MCF 10A (cell line): ENCODE measurements at regions not wholly inside any gene's neighbourhood (a gene's known extent, or its start where the extent isn't known, plus 50 kb on each side); places are given as distances from the start of the nearest gene placed in this dataset.

Experiments
- BruUV-seq: library from RNA; stranded (reverse); fragments of 400-500 nt; replicated peaks from 2 replicates; lab custom pipeline; 2021; lab: Mats Ljungman, UMichigan
- CTCF ChIA-PET: fragments of 300-600 bp; sonication (Branson Sonifier 250); formaldehyde crosslinking; extraction: SDS; loops from one replicate; lab custom pipeline; 2021; ENCODE audit warnings: antibody characterized with exemption, inconsistent platforms; lab: Yijun Ruan, JAX
- POLR2A ChIA-PET: fragments of 300-600, 350-650 bp; sonication (Branson Sonifier 250); formaldehyde crosslinking; extraction: SDS; loops from one replicate; lab custom pipeline; 2020; ENCODE audit warnings: antibody characterized with exemption, inconsistent platforms; lab: Yijun Ruan, JAX
- DNase-seq: peaks from one replicate; pipeline ENCODE4 v3.0.0-alpha.2; 2018; ENCODE audit not compliant: unreplicated experiment
- H3K27ac Mint-ChIP-seq: one replicate; pipeline ENCODE4 v1.8.0; 2022; ENCODE audit warnings: mild to moderate bottlenecking, low read depth, mixed read lengths; ENCODE audit not compliant: unreplicated experiment
- H3K27me3 Mint-ChIP-seq: one replicate; pipeline ENCODE4 v1.8.0; 2022; ENCODE audit warnings: mixed read lengths; ENCODE audit not compliant: insufficient read depth, unreplicated experiment
- H3K36me3 Mint-ChIP-seq: one replicate; pipeline ENCODE4 v1.8.0; 2022; ENCODE audit warnings: mild to moderate bottlenecking, moderate library complexity, mixed read lengths; ENCODE audit not compliant: insufficient read depth, unreplicated experiment
- H3K4me1 Mint-ChIP-seq: one replicate; pipeline ENCODE4 v1.8.0; 2022; ENCODE audit warnings: mixed read lengths; ENCODE audit not compliant: insufficient read depth, unreplicated experiment
- H3K4me3 Mint-ChIP-seq: one replicate; pipeline ENCODE4 v1.8.0; 2022; ENCODE audit warnings: mild to moderate bottlenecking, moderate library complexity, mixed read lengths; ENCODE audit not compliant: unreplicated experiment
- H3K9me3 Mint-ChIP-seq: one replicate; pipeline ENCODE4 v1.8.0; 2022; ENCODE audit warnings: mixed read lengths; ENCODE audit not compliant: unreplicated experiment
- CTCF ChIP-seq: fragments of 200-600 bp; IDR thresholded peaks from one replicate; pipeline ENCODE4 v1.8.0; 2022; ENCODE audit warnings: antibody characterized with exemption, mild to moderate bottlenecking; ENCODE audit not compliant: unreplicated experiment
- intact Hi-C: fragments of 100-400 bp; cut with micrococcal nuclease; formaldehyde crosslinking; loops from 2 replicates; pipeline ENCODE4 v1.14.1; 2022

- Mint-ChIP-seq H3K27ac (no peak overlapping the region), H3K27me3 (no peaks in the 10 kb centered on the region), H3K9me3 (no peaks in the 10 kb centered on the region), H3K4me1 (peaks cover 6% of the 10 kb centered on the region), H3K4me3 (no peak overlapping the region), H3K36me3 (no peaks in the 10 kb centered on the region)
- ChIA-PET CTCF (interaction anchor here (0.6 kb wide), 1 partner anchor 22 kb away, joined by 3 read pairs; no protein-coding TSS in a partner anchor), POLR2A (no interaction called here)
- TF ChIP-seq CTCF, result no peak
- DNase-seq, result no peak
- BruUV-seq, result no TSS peak
- intact Hi-C loops, result no loop called here
Measured at GRCh38 chr2:120921457-120921856, 185.8 kb downstream of the GLI2 start.

DNA sequence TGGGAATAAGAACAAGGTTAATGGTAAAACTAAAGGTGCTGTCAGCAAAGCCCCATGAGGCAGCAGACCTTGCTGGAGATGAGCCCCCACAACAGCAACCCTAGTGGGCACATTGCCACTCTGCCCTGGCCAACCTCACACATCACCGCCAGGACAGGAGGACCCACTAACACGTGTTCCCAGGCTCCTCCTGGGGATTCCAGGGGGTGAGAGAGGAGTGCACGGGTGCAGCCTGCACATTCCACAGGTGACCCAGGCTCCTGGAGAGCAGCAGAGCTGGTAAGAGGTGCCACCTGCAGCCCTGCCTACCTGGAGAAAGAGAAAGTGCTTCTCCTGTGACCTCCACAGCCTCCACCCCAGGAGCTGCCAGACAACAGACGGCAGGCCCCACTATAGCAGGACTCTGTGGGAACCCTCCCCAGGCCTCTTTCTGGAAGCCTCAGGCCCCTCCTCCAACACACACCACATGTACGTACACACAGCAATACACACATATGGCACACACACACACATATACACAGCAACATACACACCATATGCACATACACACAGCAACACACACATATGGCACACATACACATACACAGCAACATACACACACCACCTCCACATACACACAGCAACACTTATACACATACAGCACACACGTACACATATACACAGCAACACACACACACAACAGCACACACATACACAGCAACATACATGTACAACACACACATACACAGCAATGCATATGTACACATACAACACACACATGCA, 187.1 kb downstream of the GLI2 start:
- H3K9me3 Mint-ChIP-seq, result no peaks in the 10 kb centered on the region
- H3K27me3 Mint-ChIP-seq, result no peaks in the 10 kb centered on the region
- POLR2A ChIA-PET, result no interaction called here
- DNase-seq, result no peak
- CTCF ChIA-PET, result interaction anchor here (0.8 kb wide), 1 partner anchor 48 kb away, joined by 3 read pairs; no protein-coding TSS in a partner anchor
- intact Hi-C loops, result no loop called here
- H3K36me3 Mint-ChIP-seq, result no peaks in the 10 kb centered on the region
- peaks cover 6% of the 10 kb centered on the region for H3K4me1 Mint-ChIP-seq
- TF ChIP-seq CTCF, result no peak
- H3K27ac Mint-ChIP-seq, result no peak overlapping the region
- BruUV-seq, result no TSS peak
- no peak overlapping the region for H3K4me3 Mint-ChIP-seq

GRCh38 chr2:120923426-120923825, 187.8 kb downstream of the GLI2 start:
- H3K27me3 Mint-ChIP-seq, result no peaks in the 10 kb centered on the region
- BruUV-seq, result no TSS peak
- CTCF ChIA-PET, result no interaction called here
- H3K4me1 Mint-ChIP-seq, result peaks cover 6% of the 10 kb centered on the region
- H3K27ac Mint-ChIP-seq, result no peak overlapping the region
- H3K9me3 Mint-ChIP-seq, result no peaks in the 10 kb centered on the region
- no peaks in the 10 kb centered on the region for H3K36me3 Mint-ChIP-seq
- intact Hi-C loops, result no loop called here
- no peak for DNase-seq
- TF ChIP-seq CTCF, result no peak
- no peak overlapping the region for H3K4me3 Mint-ChIP-seq
- POLR2A ChIA-PET, result no interaction called here

GRCh38 chr2:120924924-120925323, 189.3 kb downstream of the GLI2 start:
- TF ChIP-seq CTCF, result no peak
- DNase-seq, result no peak
- Mint-ChIP-seq H3K9me3 (no peaks in the 10 kb centered on the region), H3K4me1 (peaks cover 6% of the 10 kb centered on the region), H3K4me3 (no peak overlapping the region), H3K27ac (no peak overlapping the region), H3K36me3 (no peaks in the 10 kb centered on the region), H3K27me3 (no peaks in the 10 kb centered on the region)
- BruUV-seq, result no TSS peak
- intact Hi-C loops, result no loop called here
- CTCF ChIA-PET, result no interaction called here
- POLR2A ChIA-PET, result no interaction called here
